Neural progenitor cell (in vitro differentiated cells): ENCODE measurements at regions not wholly inside any gene's neighbourhood (a gene's known extent, or its start where the extent isn't known, plus 50 kb on each side); places are given as distances from the start of the nearest gene placed in this dataset.
A peak's percentile ranks its signal among the peaks of the same experiment; 100 is the strongest.

Experiments
- DNase-seq: peaks from one replicate; pipeline ENCODE4 v3.0.0-alpha.2; 2016; ENCODE audit warnings: low spot score
- H2AFZ ChIP-seq: fragments of 200-600 bp; sonication (generic); replicated peaks from 2 replicates; pipeline ENCODE4 v1.6.1; 2016; ENCODE audit warnings: antibody characterized with exemption
- H3F3A ChIP-seq: fragments of 200-600 bp; sonication (generic); 2 replicates; pipeline ENCODE4 v1.6.1; 2016; ENCODE audit warnings: antibody characterized with exemption, low read depth
- H3K27ac ChIP-seq: fragments of 200-600 bp; sonication (generic); 2 replicates; pipeline ENCODE4 v1.5.1; 2016; ENCODE audit warnings: mild to moderate bottlenecking
- H3K27me3 ChIP-seq: fragments of 200-600 bp; sonication (generic); 2 replicates; pipeline ENCODE4 v1.6.1; 2016; ENCODE audit warnings: mild to moderate bottlenecking, moderate library complexity
- H3K36me3 ChIP-seq: fragments of 200-600 bp; sonication (generic); 2 replicates; pipeline ENCODE4 v1.5.1; 2016
- H3K4me1 ChIP-seq: fragments of 200-600 bp; sonication (generic); 2 replicates; pipeline ENCODE4 v1.6.1; 2016; ENCODE audit warnings: mixed run types
- H3K4me2 ChIP-seq: fragments of 200-600 bp; sonication (generic); 2 replicates; pipeline ENCODE4 v1.6.1; 2016
- H3K4me3 ChIP-seq: fragments of 200-600 bp; sonication (generic); 2 replicates; pipeline ENCODE4 v1.5.1; 2016
- H3K79me2 ChIP-seq: fragments of 200-600 bp; sonication (generic); 2 replicates; pipeline ENCODE4 v1.6.1; 2016; ENCODE audit warnings: low read depth
- H3K9ac ChIP-seq: fragments of 200-600 bp; sonication (generic); 2 replicates; pipeline ENCODE4 v1.6.1; 2016
- H3K9me3 ChIP-seq: fragments of 200-600 bp; sonication (generic); 2 replicates; pipeline ENCODE4 v1.5.1; 2016; ENCODE audit warnings: low read depth
- H4K20me1 ChIP-seq: fragments of 200-600 bp; sonication (generic); 2 replicates; pipeline ENCODE4 v1.6.1; 2016; ENCODE audit warnings: low read depth
- H3K27ac Mint-ChIP-seq: 3 replicates; pipeline ENCODE4 v1.8.0; 2021; ENCODE audit warnings: mixed read lengths
- H3K27me3 Mint-ChIP-seq: 2 replicates; pipeline ENCODE4 v1.8.0; 2022; ENCODE audit warnings: low read depth, mild to moderate bottlenecking, inconsistent platforms, moderate library complexity, mixed read lengths; ENCODE audit not compliant: insufficient read depth
- H3K36me3 Mint-ChIP-seq: 3 replicates; pipeline ENCODE4 v1.8.0; 2021; ENCODE audit warnings: mixed read lengths
- H3K4me1 Mint-ChIP-seq: 3 replicates; pipeline ENCODE4 v1.8.0; 2021; ENCODE audit warnings: mixed read lengths
- H3K4me3 Mint-ChIP-seq: 3 replicates; pipeline ENCODE4 v1.8.0; 2021; ENCODE audit warnings: mild to moderate bottlenecking, moderate library complexity, mixed read lengths
- H3K9me3 Mint-ChIP-seq: 3 replicates; pipeline ENCODE4 v1.8.0; 2020; ENCODE audit warnings: mixed read lengths
- EZH2 ChIP-seq: fragments of 200-600 bp; sonication (generic); IDR thresholded peaks from 2 replicates; pipeline ENCODE4 v1.6.1; 2017; ENCODE audit warnings: antibody characterized with exemption, mild to moderate bottlenecking, moderate library complexity
- EZH2phosphoT487 ChIP-seq: fragments of 200-600 bp; sonication (generic); IDR thresholded peaks from 2 replicates; pipeline ENCODE4 v1.6.1; 2017; ENCODE audit warnings: antibody characterized with exemption
- TF ChIP-seq, protein P1 (sequence below): fragments of 200-600 bp; sonication (generic); IDR thresholded peaks from 2 replicates; pipeline ENCODE4 v1.5.1; 2017; ENCODE audit warnings: antibody characterized with exemption, mild to moderate bottlenecking

DNA sequence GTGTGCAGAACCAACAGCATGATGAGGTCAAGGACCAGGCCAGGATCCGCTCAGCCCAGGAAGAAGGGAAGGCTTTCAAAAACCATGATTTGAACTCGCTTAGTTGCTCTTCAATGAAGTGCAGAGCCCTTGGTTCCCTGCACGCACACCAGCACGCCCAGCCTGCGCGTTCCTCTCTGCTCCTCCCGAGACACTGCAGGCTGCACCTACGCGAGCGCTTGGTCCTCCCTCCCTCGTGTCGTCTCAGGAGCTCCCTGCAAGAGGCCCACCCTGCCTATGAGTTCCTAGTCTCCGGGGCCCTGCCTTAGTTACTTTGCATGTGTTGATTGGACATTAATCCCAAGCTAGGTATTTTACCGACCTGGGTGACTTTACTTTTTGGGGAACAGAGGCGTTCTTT, 132.9 kb upstream of the TNRC6C start:
- H3K4me3 Mint-ChIP-seq = peak overlapping the region; percentile 28
- Histone ChIP-seq H3K9ac (no peak overlapping the region), H3K27ac (no peak overlapping the region), H3F3A (peaks cover 34% of the 10 kb centered on the region), H3K79me2 (no peaks in the 10 kb centered on the region), H3K36me3 (no peaks in the 10 kb centered on the region), H3K4me2 (no peak overlapping the region), H3K27me3 (no peaks in the 10 kb centered on the region), H2AFZ (no peak overlapping the region), H3K4me1 (peaks cover 15% of the 10 kb centered on the region), H3K4me3 (no peak overlapping the region), H4K20me1 (no peaks in the 10 kb centered on the region), H3K9me3 (no peaks in the 10 kb centered on the region)
- peaks cover 15% of the 10 kb centered on the region for H3K27me3 Mint-ChIP-seq
- DNase-seq = no peak
- no peaks in the 10 kb centered on the region for H3K36me3 Mint-ChIP-seq
- TF ChIP-seq EZH2 (no peak), EZH2phosphoT487 (no peak)
- TF ChIP-seq, protein P1, sequence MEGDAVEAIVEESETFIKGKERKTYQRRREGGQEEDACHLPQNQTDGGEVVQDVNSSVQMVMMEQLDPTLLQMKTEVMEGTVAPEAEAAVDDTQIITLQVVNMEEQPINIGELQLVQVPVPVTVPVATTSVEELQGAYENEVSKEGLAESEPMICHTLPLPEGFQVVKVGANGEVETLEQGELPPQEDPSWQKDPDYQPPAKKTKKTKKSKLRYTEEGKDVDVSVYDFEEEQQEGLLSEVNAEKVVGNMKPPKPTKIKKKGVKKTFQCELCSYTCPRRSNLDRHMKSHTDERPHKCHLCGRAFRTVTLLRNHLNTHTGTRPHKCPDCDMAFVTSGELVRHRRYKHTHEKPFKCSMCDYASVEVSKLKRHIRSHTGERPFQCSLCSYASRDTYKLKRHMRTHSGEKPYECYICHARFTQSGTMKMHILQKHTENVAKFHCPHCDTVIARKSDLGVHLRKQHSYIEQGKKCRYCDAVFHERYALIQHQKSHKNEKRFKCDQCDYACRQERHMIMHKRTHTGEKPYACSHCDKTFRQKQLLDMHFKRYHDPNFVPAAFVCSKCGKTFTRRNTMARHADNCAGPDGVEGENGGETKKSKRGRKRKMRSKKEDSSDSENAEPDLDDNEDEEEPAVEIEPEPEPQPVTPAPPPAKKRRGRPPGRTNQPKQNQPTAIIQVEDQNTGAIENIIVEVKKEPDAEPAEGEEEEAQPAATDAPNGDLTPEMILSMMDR = no peak
- H3K27ac Mint-ChIP-seq = peak overlapping the region; percentile 40
- peaks cover 58% of the 10 kb centered on the region for H3K4me1 Mint-ChIP-seq
- peaks cover 4% of the 10 kb centered on the region for H3K9me3 Mint-ChIP-seq

DNA sequence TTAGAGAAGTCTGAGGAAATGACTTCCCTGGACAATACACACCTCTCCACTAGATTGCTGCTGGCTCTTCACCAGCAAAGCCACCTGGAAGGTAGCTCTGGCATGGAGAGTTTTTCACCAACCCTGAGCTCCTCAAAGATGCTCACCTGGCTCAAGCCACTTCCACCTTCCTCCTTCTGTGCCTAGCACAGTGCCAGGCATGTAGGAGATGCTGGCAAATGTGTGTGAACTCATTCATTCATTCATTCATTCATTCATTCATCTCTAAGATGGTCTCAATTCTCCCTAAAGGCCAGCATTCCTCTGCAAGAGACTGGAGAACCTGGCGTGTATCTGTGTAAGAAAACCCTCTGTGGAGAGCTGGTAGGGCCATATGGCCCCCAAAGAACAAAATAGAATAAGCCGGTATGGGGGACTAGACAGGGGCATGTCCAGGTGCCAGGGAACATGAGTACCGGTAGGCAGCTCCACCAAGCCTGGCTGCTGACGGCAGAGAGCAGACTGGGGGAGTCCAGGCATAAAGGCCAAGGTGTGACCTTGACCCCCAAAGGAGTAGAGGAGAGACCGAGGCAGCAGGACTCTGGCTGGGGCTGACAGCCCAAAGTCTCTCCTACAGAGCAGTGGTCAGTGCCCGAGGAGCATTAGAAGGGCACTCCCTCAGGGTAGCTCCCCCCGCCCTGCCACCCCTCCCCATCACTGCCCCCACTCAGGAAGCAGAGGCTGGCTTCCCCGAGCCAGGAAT, 132.2 kb upstream of the TNRC6C start:
- Mint-ChIP-seq H3K4me1 (peaks cover 64% of the 10 kb centered on the region), H3K4me3 (no peak overlapping the region)

DNA sequence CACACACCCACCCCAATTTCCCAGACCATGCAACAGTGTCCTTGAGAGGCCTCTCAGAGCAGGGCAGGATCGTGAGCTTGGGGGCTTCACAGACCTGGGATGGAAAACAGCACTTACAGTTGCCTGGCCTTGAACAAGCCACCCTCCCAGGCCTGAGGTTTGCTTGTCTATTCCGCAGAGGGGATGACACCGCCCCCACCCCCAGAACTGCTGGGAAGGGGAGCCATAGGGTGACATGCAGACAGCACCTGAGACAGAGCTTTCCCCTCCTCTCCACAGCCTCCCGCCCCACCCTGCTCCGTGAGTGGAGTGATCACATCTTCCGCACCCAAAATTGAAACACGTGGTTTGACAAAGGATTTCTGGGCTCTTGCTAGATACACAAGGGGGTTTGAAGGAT, 131.5 kb upstream of the TNRC6C start:
- H3K9me3 ChIP-seq = no peaks in the 10 kb centered on the region
- H3K27ac ChIP-seq = no peak overlapping the region
- H3F3A ChIP-seq = peaks cover 48% of the 10 kb centered on the region
- no peak overlapping the region for H3K4me2 ChIP-seq
- Mint-ChIP-seq H3K4me3 (no peak overlapping the region), H3K9me3 (peaks cover 4% of the 10 kb centered on the region), H3K36me3 (no peaks in the 10 kb centered on the region), H3K4me1 (peaks cover 72% of the 10 kb centered on the region), H3K27ac (peak overlapping the region; percentile 39), H3K27me3 (peaks cover 15% of the 10 kb centered on the region)
- no peaks in the 10 kb centered on the region for H4K20me1 ChIP-seq
- H3K79me2 ChIP-seq = no peaks in the 10 kb centered on the region
- H2AFZ ChIP-seq = no peak overlapping the region
- TF ChIP-seq EZH2 = no peak
- TF ChIP-seq EZH2phosphoT487 = no peak
- TF ChIP-seq, protein P1 = no peak
- DNase-seq = no peak
- H3K4me1 ChIP-seq = peaks cover 29% of the 10 kb centered on the region
- H3K9ac ChIP-seq = no peak overlapping the region
- no peaks in the 10 kb centered on the region for H3K36me3 ChIP-seq
- no peaks in the 10 kb centered on the region for H3K27me3 ChIP-seq
- H3K4me3 ChIP-seq = no peak overlapping the region

More for the DNA sequence above, 132.2 kb upstream of the TNRC6C start:
- peaks cover 22% of the 10 kb centered on the region for H3K4me1 ChIP-seq
- H4K20me1 ChIP-seq = no peaks in the 10 kb centered on the region
- no peak overlapping the region for H3K4me3 ChIP-seq
- H3K4me2 ChIP-seq = no peak overlapping the region
- H2AFZ ChIP-seq = no peak overlapping the region
- TF ChIP-seq, protein P1 = no peak
- TF ChIP-seq EZH2 (no peak), EZH2phosphoT487 (no peak)
- no peaks in the 10 kb centered on the region for H3K36me3 ChIP-seq
- no peaks in the 10 kb centered on the region for H3K27me3 ChIP-seq
- Mint-ChIP-seq H3K27me3 (peaks cover 18% of the 10 kb centered on the region), H3K27ac (peak overlapping the region; percentile 40), H3K36me3 (no peaks in the 10 kb centered on the region), H3K9me3 (peaks cover 4% of the 10 kb centered on the region)
- no peak overlapping the region for H3K27ac ChIP-seq
- H3K9ac ChIP-seq = no peak overlapping the region
- H3F3A ChIP-seq = peaks cover 41% of the 10 kb centered on the region
- no peaks in the 10 kb centered on the region for H3K9me3 ChIP-seq
- no peaks in the 10 kb centered on the region for H3K79me2 ChIP-seq
- DNase-seq = no peak
